T follicular helper cell (primary cell): ENCODE measurements at regions not wholly inside any gene's neighbourhood (a gene's known extent, or its start where the extent isn't known, plus 50 kb on each side); places are given as distances from the start of the nearest gene placed in this dataset.

Source experiments
- DNase-seq: peaks from one replicate; pipeline ENCODE4 v3.0.0-alpha.2; 2020; ENCODE audit warnings: low read depth

DNA sequence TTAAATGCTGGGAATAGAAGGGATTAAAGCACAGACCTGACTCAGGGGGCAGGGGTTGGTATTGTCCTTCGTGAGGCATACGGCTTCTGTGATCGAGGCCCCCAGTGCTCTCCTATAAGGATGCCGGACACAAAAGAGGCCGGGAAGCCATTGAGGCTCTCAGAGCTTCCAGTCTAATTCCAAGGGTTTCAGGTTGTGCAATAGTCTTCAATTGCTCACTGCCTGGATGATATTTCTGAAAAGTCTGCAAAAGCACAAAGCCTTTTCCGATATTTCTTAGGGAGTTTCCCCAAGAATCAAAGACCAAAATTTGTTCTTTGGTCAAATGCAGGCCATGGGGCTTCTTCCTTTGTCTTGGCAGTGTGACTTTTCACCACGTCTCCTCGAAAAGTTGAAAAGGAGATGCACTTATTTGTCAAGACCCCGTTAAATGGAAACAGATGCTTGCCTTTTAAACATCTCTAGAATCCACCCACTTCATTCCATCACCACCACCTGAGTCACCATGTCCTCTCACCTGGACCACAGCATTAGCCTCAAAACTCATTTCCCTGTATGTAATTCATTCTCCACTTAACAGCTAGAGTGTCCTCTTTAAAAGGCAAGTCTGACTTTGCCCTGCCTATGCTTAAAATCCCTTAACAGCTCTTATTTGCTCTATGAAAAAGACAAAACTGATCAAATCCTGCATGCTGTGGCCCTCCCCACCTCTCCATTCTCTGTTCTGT lies 134.8 kb upstream of the NAMPT start:
- no peak for DNase-seq

- DNase-seq: no peak
These were observed 133.7 kb upstream of the NAMPT start for GRCh38 chr7:106418526-106418925.

- DNase-seq: no peak
These were observed 133.3 kb upstream of the NAMPT start for GRCh38 chr7:106418094-106418493.

GRCh38 chr7:106417273-106417902 lies 132.6 kb upstream of the NAMPT start:
- DNase-seq: no peak

DNA sequence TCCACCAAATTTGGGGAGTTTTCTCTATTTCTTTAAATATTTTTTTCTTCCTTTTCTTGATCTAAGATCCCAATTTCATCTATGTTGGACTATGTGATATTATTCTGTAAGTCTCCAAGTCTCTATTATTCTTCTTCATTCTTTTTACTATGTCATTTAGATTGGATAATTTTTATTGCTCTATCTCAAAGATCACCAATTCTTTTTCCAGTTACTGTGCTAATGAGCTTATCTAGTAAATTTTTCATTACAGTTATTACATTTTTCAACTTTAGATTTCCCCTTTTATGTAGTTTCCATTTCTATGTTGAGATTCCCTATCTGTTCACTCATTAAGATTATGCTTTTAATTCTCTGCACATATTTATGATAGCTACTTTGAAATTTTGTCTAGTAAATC lies 131.6 kb upstream of the NAMPT start:
- DNase-seq: no peak

- no peak for DNase-seq
These were observed 130.7 kb upstream of the NAMPT start for GRCh38 chr7:106415433-106415832.

- DNase-seq: no peak
These were observed 128.7 kb upstream of the NAMPT start for GRCh38 chr7:106413446-106413845.

DNA sequence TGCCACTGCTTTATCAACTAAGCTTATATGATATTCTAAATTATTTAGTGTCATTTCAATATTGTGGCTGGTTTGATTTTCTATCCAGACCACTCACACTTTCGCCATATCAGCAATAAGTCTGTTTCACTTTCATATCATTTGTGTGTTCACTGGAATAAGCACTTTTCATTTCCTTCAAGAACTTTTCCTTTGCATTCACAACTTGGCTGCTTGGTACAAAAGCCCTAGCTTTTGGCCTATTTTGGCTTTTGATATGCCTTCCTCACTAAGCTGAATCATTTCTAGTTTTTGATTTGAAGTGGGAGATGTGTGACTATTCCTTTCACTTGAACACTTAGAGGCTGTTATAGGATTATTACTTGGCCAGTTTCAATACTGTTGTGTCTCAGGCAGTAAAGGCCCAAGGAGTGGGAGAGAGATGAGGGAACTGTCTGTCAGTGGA lies 120.9 kb upstream of the NAMPT start:
- no peak for DNase-seq

GRCh38 chr7:106402898-106403297 lies 118.1 kb upstream of the NAMPT start:
- DNase-seq: no peak

GRCh38 chr7:106400923-106401322 lies 116.1 kb upstream of the NAMPT start:
- DNase-seq: no peak

DNA sequence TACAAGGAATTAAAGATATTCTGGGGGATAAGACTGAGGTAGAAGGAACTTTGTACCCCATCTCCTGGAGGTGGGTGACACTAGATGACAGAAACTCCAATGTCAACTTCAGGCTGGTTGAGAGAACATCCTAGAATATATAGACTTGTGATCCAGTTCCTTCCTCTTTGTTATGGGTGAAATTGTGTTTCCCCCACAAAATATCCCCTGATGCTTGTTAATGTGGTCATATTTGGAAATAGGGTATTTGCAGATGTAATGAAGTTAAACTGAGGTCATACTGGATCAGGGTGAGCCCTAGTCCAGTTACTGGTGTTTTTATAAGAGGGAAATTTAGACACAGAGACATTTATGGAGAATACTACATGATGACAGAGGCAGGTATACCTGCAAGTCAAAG lies 114.0 kb upstream of the NAMPT start:
- DNase-seq: no peak

DNA sequence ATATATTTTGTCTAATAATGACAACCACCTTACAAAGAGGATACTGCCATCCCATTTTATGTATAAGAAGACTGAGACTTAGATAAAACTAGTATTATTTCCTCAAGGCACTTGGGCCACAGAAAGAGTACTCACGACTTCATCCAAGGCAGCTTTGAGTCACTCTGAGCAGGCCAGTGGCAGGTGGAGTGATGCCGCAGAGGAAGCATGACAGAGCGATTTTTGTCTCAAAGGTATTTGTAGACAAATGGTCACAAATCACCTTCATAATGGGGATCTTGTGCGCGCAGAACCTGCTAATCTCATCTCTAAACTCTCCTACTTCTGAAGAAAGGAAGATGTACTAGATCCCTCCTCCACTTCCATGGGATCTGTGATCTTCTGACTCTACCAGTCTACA lies 113.2 kb upstream of the NAMPT start:
- no peak for DNase-seq

- no peak for DNase-seq
These were observed 109.7 kb upstream of the NAMPT start for GRCh38 chr7:106394526-106394925.

DNA sequence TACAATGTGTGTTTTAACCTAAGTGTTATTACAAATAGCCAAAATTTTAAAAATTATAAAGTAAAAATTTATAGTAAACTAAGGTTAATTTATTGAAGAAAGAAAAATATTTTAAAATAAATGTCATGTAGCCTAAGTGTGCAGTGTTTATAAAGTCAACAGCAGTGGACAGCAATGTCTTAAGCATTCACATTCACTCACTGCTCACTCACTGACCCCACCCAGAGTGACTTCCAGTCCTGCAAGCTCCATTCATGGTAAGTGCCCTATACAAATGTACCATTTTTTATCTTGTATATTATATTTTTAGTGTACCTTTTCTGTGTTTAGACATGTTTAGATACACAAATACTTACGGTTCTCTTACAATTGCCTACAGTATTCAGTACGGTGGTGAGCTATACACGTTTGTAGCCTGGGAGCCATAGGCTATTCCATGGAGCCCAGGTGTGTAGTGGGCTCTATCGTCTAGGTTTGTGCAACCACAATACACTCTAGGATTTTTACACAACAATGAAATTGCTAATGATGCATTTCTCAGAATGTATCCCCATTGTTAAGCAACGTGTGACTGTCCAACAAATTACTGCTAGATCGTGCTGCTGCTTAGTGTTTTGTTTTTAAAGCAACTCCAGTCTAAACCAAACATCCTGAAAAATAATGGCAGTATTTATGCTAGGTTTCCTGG lies 108.9 kb upstream of the NAMPT start:
- no peak for DNase-seq

DNA sequence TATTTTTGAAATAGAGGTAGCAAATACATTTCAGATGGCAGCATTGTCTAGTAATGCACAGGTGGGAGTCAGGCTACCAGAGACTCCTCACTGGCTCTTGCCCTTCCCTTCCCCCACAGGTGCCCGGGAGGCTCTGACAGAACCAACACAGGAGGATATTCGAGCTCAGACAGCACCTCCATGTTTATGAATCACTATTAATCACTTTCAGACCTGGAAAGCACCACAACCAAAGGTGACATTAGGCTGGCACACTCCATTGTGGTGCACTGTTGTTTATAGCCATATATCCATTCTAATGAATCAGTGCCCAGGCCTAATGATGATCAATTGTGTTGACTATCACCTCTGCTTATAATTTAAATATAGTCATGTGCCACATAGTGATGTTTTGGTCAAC lies 107.8 kb upstream of the NAMPT start:
- no peak for DNase-seq

- no peak for DNase-seq
These were observed 107.4 kb upstream of the NAMPT start for GRCh38 chr7:106392144-106392543.

- no peak for DNase-seq
These were observed 102.2 kb upstream of the NAMPT start for GRCh38 chr7:106386958-106387357.

DNA sequence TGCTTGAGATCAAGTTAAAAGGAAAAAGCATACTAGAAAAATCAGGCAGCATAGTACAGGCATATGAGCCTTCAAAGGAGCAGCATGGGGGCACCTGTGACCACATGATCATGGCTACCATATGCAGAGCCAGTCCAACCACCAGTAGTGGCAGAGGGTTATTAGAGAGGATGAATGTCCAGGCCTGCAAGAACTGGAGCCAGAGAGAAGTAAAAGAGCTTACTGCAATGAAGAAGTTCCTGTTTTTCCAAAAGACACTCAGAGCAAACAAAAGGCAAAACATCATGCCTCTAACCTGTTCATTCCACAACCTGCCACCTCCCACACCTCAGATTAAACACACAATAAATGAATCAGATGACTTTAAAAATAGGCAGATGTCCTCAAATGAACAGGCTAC lies 99.6 kb upstream of the NAMPT start:
- DNase-seq: no peak

- no peak for DNase-seq
These were observed 98.1 kb upstream of the NAMPT start for GRCh38 chr7:106382929-106383328.

- no peak for DNase-seq
These were observed 97.3 kb upstream of the NAMPT start for GRCh38 chr7:106382129-106382528.

GRCh38 chr7:106381252-106381651 lies 96.5 kb upstream of the NAMPT start:
- no peak for DNase-seq

DNA sequence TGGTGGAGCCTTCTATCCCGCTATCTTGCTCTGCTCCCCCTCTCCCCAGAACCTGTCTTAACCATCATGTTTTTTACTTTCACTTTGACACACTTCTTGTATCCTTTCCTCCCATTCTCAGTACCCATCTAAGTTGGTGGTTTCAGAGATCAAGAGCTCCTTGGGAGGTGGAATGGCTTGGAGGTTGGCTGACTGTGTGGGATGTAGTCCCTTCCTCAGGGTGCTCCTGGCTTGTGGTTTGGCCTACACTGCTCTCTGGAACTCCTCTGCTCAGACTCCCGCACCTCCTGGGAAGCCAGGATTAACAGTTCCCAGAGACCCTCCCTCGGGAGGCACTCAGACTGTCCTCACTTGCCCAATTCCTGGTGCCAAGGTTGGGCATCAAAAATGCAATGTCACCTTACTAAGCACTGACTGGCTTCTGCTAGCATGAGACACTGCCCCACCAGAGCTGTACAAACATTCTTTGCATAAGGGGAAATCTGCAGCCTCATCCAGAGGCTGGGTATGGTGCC lies 93.1 kb upstream of the NAMPT start:
- no peak for DNase-seq
